HepG2 (cell line): ENCODE measurements at regions not wholly inside any gene's neighbourhood (a gene's known extent, or its start where the extent isn't known, plus 50 kb on each side); places are given as distances from the start of the nearest gene placed in this dataset.
A peak's percentile ranks its signal among the peaks of the same experiment; 100 is the strongest.

Experiments used
- CCDC6 ChIP-seq: sonication (generic); formaldehyde crosslinking; IDR thresholded peaks from 2 replicates; pipeline ENCODE4 v1.8.1; 2022; ENCODE audit warnings: mild to moderate bottlenecking, missing genetic modification reagents, moderate library complexity
- HES4 ChIP-seq: sonication (generic); formaldehyde crosslinking; IDR thresholded peaks from 2 replicates; pipeline ENCODE4 v1.9.0; 2021; ENCODE audit warnings: mild to moderate bottlenecking, missing genetic modification reagents, borderline replicate concordance
- IKZF1 ChIP-seq: fragments of 450-650 bp; IDR thresholded peaks from 2 replicates; pipeline ENCODE4 v1.7.1; 2016
- MTA3 ChIP-seq: sonication (generic); formaldehyde crosslinking; IDR thresholded peaks from 2 replicates; pipeline ENCODE4 v1.4.0; 2020; ENCODE audit warnings: missing genetic modification reagents
- NR2C2 ChIP-seq: sonication (generic); formaldehyde crosslinking; IDR thresholded peaks from 2 replicates; pipeline ENCODE4 v1.4.0; 2020; ENCODE audit warnings: missing genetic modification reagents, mild to moderate bottlenecking, moderate library complexity, borderline replicate concordance
- POGZ ChIP-seq: sonication (generic); formaldehyde crosslinking; IDR thresholded peaks from 2 replicates; pipeline ENCODE4 v1.4.0; 2020; ENCODE audit warnings: mild to moderate bottlenecking, missing genetic modification reagents
- RFX5 ChIP-seq: IDR thresholded peaks from 2 replicates; pipeline ENCODE4 v1.6.1; 2011; ENCODE audit warnings: low read depth, low read length, improper control_type of control experiment
- SMAD9 ChIP-seq: sonication (generic); formaldehyde crosslinking; IDR thresholded peaks from 2 replicates; pipeline ENCODE4 v1.5.1; 2020; ENCODE audit warnings: mild to moderate bottlenecking, missing genetic modification reagents
- SMARCE1 ChIP-seq: fragments of 450-650 bp; IDR thresholded peaks from 2 replicates; pipeline ENCODE4 v1.6.1; 2017; ENCODE audit warnings: borderline replicate concordance
- TAF15 ChIP-seq: fragments of 200-400 bp; formaldehyde crosslinking; IDR thresholded peaks from one replicate; pipeline ENCODE4 v1.6.1; 2018; ENCODE audit warnings: mild to moderate bottlenecking, low read depth, low read length; ENCODE audit not compliant: poor library complexity, severe bottlenecking
- ZBTB42 ChIP-seq: sonication (generic); formaldehyde crosslinking; IDR thresholded peaks from 2 replicates; pipeline ENCODE4 v1.5.0; 2020; ENCODE audit warnings: mild to moderate bottlenecking, missing genetic modification reagents
- ZNF333 ChIP-seq: sonication (generic); formaldehyde crosslinking; IDR thresholded peaks from 2 replicates; pipeline ENCODE4 v1.4.0; 2020; ENCODE audit warnings: mild to moderate bottlenecking, missing genetic modification reagents, borderline replicate concordance
- ZNF879 ChIP-seq: sonication (generic); formaldehyde crosslinking; IDR thresholded peaks from 2 replicates; pipeline ENCODE4 v1.8.1; 2023; ENCODE audit warnings: missing genetic modification reagents
- TF ChIP-seq, protein P1 (sequence below): sonication (generic); formaldehyde crosslinking; IDR thresholded peaks from 2 replicates; pipeline ENCODE4 v1.4.0; 2020; ENCODE audit warnings: missing genetic modification reagents
- TF ChIP-seq, protein P2 (sequence below): sonication (generic); formaldehyde crosslinking; IDR thresholded peaks from 2 replicates; pipeline ENCODE4 v1.9.0; 2022; ENCODE audit warnings: missing genetic modification reagents, mild to moderate bottlenecking, borderline replicate concordance
- TF ChIP-seq, protein P3 (sequence below): sonication (generic); formaldehyde crosslinking; conservative IDR thresholded peaks from 2 replicates; pipeline ENCODE4 v1.4.0; 2020; ENCODE audit warnings: missing genetic modification reagents
- TF ChIP-seq, protein P4 (sequence below): sonication (generic); formaldehyde crosslinking; IDR thresholded peaks from 2 replicates; pipeline ENCODE4 v1.4.0; 2020; ENCODE audit warnings: missing genetic modification reagents
- TF ChIP-seq, protein P5 (sequence below): sonication (generic); formaldehyde crosslinking; IDR thresholded peaks from 2 replicates; pipeline ENCODE4 v1.9.0; 2021; ENCODE audit warnings: missing genetic modification reagents, mild to moderate bottlenecking, borderline replicate concordance
- TF ChIP-seq, protein P6 (sequence below): sonication (generic); formaldehyde crosslinking; IDR thresholded peaks from 2 replicates; pipeline ENCODE4 v1.4.0; 2020; ENCODE audit warnings: mild to moderate bottlenecking, missing genetic modification reagents

DNA sequence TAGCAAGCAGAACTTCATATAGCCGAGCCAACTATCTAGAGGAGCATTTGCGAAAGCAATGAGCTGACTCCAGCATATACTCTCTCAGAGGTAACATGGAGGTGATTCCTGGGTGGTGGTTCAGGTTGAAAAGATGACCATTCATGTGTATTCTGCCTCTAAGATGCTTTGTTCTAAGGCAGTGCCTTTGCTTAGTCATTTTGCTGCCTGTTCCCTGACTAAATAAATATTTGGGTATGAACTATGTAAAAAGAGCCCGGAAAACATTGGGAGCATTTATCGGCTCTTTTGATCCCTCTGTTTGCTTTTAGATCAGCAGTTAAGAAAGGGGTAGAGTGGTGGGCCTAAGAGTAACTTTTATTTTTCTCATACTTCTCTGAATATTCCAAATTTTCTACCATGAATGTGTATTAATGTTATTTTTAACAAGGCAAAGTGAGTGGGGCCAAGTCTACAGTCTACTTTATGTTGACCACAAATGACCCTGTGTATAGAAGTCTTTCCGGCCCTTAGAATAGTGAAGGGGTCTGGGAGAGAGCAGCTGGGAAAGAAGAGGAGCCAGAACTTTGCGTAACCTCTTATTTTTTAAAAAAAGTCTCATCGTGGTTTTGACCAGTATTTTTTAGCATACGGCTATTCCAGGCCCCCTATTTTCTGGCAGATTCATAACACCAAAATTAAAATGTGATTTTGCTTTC lies 206.5 kb upstream of the EYA4 start (continued):
- TF ChIP-seq, protein P1, sequence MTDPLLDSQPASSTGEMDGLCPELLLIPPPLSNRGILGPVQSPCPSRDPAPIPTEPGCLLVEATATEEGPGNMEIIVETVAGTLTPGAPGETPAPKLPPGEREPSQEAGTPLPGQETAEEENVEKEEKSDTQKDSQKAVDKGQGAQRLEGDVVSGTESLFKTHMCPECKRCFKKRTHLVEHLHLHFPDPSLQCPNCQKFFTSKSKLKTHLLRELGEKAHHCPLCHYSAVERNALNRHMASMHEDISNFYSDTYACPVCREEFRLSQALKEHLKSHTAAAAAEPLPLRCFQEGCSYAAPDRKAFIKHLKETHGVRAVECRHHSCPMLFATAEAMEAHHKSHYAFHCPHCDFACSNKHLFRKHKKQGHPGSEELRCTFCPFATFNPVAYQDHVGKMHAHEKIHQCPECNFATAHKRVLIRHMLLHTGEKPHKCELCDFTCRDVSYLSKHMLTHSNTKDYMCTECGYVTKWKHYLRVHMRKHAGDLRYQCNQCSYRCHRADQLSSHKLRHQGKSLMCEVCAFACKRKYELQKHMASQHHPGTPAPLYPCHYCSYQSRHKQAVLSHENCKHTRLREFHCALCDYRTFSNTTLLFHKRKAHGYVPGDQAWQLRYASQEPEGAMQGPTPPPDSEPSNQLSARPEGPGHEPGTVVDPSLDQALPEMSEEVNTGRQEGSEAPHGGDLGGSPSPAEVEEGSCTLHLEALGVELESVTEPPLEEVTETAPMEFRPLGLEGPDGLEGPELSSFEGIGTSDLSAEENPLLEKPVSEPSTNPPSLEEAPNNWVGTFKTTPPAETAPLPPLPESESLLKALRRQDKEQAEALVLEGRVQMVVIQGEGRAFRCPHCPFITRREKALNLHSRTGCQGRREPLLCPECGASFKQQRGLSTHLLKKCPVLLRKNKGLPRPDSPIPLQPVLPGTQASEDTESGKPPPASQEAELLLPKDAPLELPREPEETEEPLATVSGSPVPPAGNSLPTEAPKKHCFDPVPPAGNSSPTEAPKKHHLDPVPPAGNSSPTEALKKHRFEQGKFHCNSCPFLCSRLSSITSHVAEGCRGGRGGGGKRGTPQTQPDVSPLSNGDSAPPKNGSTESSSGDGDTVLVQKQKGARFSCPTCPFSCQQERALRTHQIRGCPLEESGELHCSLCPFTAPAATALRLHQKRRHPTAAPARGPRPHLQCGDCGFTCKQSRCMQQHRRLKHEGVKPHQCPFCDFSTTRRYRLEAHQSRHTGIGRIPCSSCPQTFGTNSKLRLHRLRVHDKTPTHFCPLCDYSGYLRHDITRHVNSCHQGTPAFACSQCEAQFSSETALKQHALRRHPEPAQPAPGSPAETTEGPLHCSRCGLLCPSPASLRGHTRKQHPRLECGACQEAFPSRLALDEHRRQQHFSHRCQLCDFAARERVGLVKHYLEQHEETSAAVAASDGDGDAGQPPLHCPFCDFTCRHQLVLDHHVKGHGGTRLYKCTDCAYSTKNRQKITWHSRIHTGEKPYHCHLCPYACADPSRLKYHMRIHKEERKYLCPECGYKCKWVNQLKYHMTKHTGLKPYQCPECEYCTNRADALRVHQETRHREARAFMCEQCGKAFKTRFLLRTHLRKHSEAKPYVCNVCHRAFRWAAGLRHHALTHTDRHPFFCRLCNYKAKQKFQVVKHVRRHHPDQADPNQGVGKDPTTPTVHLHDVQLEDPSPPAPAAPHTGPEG (CRISPR knock-in tag): no peak
- TF ChIP-seq, protein P2, sequence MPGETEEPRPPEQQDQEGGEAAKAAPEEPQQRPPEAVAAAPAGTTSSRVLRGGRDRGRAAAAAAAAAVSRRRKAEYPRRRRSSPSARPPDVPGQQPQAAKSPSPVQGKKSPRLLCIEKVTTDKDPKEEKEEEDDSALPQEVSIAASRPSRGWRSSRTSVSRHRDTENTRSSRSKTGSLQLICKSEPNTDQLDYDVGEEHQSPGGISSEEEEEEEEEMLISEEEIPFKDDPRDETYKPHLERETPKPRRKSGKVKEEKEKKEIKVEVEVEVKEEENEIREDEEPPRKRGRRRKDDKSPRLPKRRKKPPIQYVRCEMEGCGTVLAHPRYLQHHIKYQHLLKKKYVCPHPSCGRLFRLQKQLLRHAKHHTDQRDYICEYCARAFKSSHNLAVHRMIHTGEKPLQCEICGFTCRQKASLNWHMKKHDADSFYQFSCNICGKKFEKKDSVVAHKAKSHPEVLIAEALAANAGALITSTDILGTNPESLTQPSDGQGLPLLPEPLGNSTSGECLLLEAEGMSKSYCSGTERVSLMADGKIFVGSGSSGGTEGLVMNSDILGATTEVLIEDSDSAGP (CRISPR knock-in tag): no peak
- TF ChIP-seq, protein P3, sequence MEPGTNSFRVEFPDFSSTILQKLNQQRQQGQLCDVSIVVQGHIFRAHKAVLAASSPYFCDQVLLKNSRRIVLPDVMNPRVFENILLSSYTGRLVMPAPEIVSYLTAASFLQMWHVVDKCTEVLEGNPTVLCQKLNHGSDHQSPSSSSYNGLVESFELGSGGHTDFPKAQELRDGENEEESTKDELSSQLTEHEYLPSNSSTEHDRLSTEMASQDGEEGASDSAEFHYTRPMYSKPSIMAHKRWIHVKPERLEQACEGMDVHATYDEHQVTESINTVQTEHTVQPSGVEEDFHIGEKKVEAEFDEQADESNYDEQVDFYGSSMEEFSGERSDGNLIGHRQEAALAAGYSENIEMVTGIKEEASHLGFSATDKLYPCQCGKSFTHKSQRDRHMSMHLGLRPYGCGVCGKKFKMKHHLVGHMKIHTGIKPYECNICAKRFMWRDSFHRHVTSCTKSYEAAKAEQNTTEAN: no peak
- TF ChIP-seq ZNF333 (CRISPR knock-in tag) (no peak), ZNF879 (CRISPR knock-in tag) (no peak), CCDC6 (CRISPR knock-in tag) (no peak), TAF15 (no peak), SMARCE1 (no peak), MTA3 (CRISPR knock-in tag) (no peak), POGZ (CRISPR knock-in tag) (peak; percentile 79), ZBTB42 (CRISPR knock-in tag) (no peak), HES4 (CRISPR knock-in tag) (no peak), IKZF1 (no peak), NR2C2 (no peak), SMAD9 (CRISPR knock-in tag) (no peak), RFX5 (no peak)
- TF ChIP-seq, protein P4, sequence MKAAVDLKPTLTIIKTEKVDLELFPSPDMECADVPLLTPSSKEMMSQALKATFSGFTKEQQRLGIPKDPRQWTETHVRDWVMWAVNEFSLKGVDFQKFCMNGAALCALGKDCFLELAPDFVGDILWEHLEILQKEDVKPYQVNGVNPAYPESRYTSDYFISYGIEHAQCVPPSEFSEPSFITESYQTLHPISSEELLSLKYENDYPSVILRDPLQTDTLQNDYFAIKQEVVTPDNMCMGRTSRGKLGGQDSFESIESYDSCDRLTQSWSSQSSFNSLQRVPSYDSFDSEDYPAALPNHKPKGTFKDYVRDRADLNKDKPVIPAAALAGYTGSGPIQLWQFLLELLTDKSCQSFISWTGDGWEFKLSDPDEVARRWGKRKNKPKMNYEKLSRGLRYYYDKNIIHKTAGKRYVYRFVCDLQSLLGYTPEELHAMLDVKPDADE (CRISPR knock-in tag): no peak
- TF ChIP-seq, protein P5, sequence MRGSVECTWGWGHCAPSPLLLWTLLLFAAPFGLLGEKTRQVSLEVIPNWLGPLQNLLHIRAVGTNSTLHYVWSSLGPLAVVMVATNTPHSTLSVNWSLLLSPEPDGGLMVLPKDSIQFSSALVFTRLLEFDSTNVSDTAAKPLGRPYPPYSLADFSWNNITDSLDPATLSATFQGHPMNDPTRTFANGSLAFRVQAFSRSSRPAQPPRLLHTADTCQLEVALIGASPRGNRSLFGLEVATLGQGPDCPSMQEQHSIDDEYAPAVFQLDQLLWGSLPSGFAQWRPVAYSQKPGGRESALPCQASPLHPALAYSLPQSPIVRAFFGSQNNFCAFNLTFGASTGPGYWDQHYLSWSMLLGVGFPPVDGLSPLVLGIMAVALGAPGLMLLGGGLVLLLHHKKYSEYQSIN: no peak
- TF ChIP-seq, protein P6, sequence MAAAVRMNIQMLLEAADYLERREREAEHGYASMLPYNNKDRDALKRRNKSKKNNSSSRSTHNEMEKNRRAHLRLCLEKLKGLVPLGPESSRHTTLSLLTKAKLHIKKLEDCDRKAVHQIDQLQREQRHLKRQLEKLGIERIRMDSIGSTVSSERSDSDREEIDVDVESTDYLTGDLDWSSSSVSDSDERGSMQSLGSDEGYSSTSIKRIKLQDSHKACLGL (CRISPR knock-in tag): no peak
